HEK293T (cell line): ENCODE measurements at regions not wholly inside any gene's neighbourhood (a gene's known extent, or its start where the extent isn't known, plus 50 kb on each side); places are given as distances from the start of the nearest gene placed in this dataset.
"Not testable (repeated sequence)": the region's sequence is repeated elsewhere in the genome, so short reads cannot be mapped to it uniquely, and the experiment has no call there.

ENCODE experiments used
- CTCF ChIA-PET: fragments of 350-600 bp; formaldehyde crosslinking; extraction: SDS; loops from one replicate; lab custom pipeline; 2021; ENCODE audit warnings: antibody characterized with exemption, inconsistent platforms; lab: Yijun Ruan, JAX
- POLR2A ChIA-PET: fragments of 350-600 bp; formaldehyde crosslinking; extraction: SDS; loops from one replicate; lab custom pipeline; 2020; ENCODE audit warnings: antibody characterized with exemption, inconsistent platforms; lab: Yijun Ruan, JAX
- DNase-seq: peaks from one replicate; pipeline ENCODE4 v3.0.0; 2012; ENCODE audit warnings: mixed read lengths; ENCODE audit errors: extremely low spot score
- ARNT ChIP-seq: fragments of 450-650 bp; IDR thresholded peaks from 2 replicates; pipeline ENCODE4 v1.6.1; 2017; ENCODE audit warnings: mild to moderate bottlenecking
- BHLHE40 ChIP-seq: fragments of 450-650 bp; IDR thresholded peaks from 2 replicates; pipeline ENCODE4 v1.6.1; 2016; ENCODE audit warnings: mild to moderate bottlenecking, moderate library complexity, borderline replicate concordance
- CTBP1 ChIP-seq: fragments of 450-650 bp; IDR thresholded peaks from 2 replicates; pipeline ENCODE4 v1.6.1; 2016; ENCODE audit warnings: borderline replicate concordance
- ELF4 ChIP-seq: fragments of 450-650 bp; IDR thresholded peaks from 2 replicates; pipeline ENCODE4 v1.6.1; 2017; ENCODE audit warnings: antibody characterized with exemption
- FOXA1 ChIP-seq: fragments of 450-650 bp; IDR thresholded peaks from 2 replicates; pipeline ENCODE4 v1.6.1; 2016; ENCODE audit warnings: mild to moderate bottlenecking
- FOXK2 ChIP-seq: fragments of 450-650 bp; IDR thresholded peaks from 2 replicates; pipeline ENCODE4 v1.6.1; 2016; ENCODE audit warnings: mild to moderate bottlenecking
- FOXM1 ChIP-seq: fragments of 450-650 bp; IDR thresholded peaks from 2 replicates; pipeline ENCODE4 v1.6.1; 2017; ENCODE audit warnings: mild to moderate bottlenecking, borderline replicate concordance
- HDGF ChIP-seq: fragments of 450-650 bp; IDR thresholded peaks from 2 replicates; pipeline ENCODE4 v1.6.1; 2017; ENCODE audit warnings: antibody characterized with exemption, borderline replicate concordance
- L3MBTL2 ChIP-seq: fragments of 450-650 bp; conservative IDR thresholded peaks from 2 replicates; pipeline ENCODE4 v1.6.1; 2016; ENCODE audit warnings: mild to moderate bottlenecking
- LEF1 ChIP-seq: fragments of 450-650 bp; IDR thresholded peaks from 2 replicates; pipeline ENCODE4 v1.6.1; 2017; ENCODE audit warnings: mild to moderate bottlenecking, borderline replicate concordance
- NFRKB ChIP-seq: fragments of 450-650 bp; IDR thresholded peaks from 2 replicates; pipeline ENCODE4 v1.6.1; 2016; ENCODE audit warnings: mild to moderate bottlenecking, moderate library complexity
- PKNOX1 ChIP-seq: fragments of 450-650 bp; IDR thresholded peaks from 2 replicates; pipeline ENCODE4 v1.6.1; 2016
- SP1 ChIP-seq: fragments of 450-650 bp; IDR thresholded peaks from 2 replicates; pipeline ENCODE4 v1.6.1; 2017
- SUZ12 ChIP-seq: fragments of 450-650 bp; IDR thresholded peaks from 2 replicates; pipeline ENCODE4 v1.6.1; 2016; ENCODE audit warnings: mild to moderate bottlenecking
- TARDBP ChIP-seq: fragments of 450-650 bp; IDR thresholded peaks from 2 replicates; pipeline ENCODE4 v1.6.1; 2016
- ZNF384 ChIP-seq: fragments of 450-650 bp; IDR thresholded peaks from 2 replicates; pipeline ENCODE4 v1.6.1; 2016

- ChIA-PET CTCF (interaction anchor here (0.9 kb wide), 1 partner anchor 998 kb away, joined by 4 read pairs; no protein-coding TSS in a partner anchor), POLR2A (no interaction called here)
- no peak for TF ChIP-seq PKNOX1
- TF ChIP-seq ELF4, result no peak
- no peak for TF ChIP-seq L3MBTL2
- TF ChIP-seq BHLHE40, result no peak
- no peak for TF ChIP-seq CTBP1
- no peak for TF ChIP-seq LEF1
- TF ChIP-seq TARDBP, result no peak
- no peak for TF ChIP-seq ZNF384
- no peak for TF ChIP-seq HDGF
- TF ChIP-seq NFRKB, result no peak
- TF ChIP-seq SUZ12, result no peak
- TF ChIP-seq SP1, result no peak
- no peak for TF ChIP-seq FOXM1
- TF ChIP-seq ARNT, result no peak
- TF ChIP-seq FOXK2, result no peak
- no peak for DNase-seq
These were observed 1127.0 kb downstream of the DNAJB9 start for GRCh38 chr7:109696723-109697122.

- CTCF ChIA-PET, result no interaction called here
- POLR2A ChIA-PET, result no interaction called here
- no peak for DNase-seq
- TF ChIP-seq CTBP1, result no peak
- TF ChIP-seq FOXK2, result no peak
- no peak for TF ChIP-seq ELF4
- no peak for TF ChIP-seq NFRKB
- no peak for TF ChIP-seq SUZ12
- no peak for TF ChIP-seq TARDBP
- TF ChIP-seq SP1, result no peak
- TF ChIP-seq L3MBTL2, result no peak
- TF ChIP-seq ZNF384, result no peak
- no peak for TF ChIP-seq HDGF
These were observed 1130.0 kb downstream of the DNAJB9 start for GRCh38 chr7:109699661-109700060.

- no peak for TF ChIP-seq NFRKB
- no peak for TF ChIP-seq ARNT
- TF ChIP-seq BHLHE40, result no peak
- no peak for TF ChIP-seq ELF4
- POLR2A ChIA-PET, result no interaction called here
- CTCF ChIA-PET, result no interaction called here
- no peak for DNase-seq
These were observed 1143.7 kb downstream of the DNAJB9 start for GRCh38 chr7:109713366-109713765.

- POLR2A ChIA-PET, result not testable (repeated sequence)
These were observed 1149.7 kb downstream of the DNAJB9 start for GRCh38 chr7:109719359-109719758.

GRCh38 chr7:109734601-109735000, 1164.9 kb downstream of the DNAJB9 start:
- POLR2A ChIA-PET, result no interaction called here

More at GRCh38 chr7:109719359-109719758, 1149.7 kb downstream of the DNAJB9 start:
- DNase-seq, CTCF ChIA-PET: not testable (repeated sequence)

GRCh38 chr7:109735881-109736280, 1166.2 kb downstream of the DNAJB9 start:
- POLR2A ChIA-PET, result no interaction called here
- CTCF ChIA-PET, result no interaction called here
- TF ChIP-seq FOXK2 (no peak), SUZ12 (no peak)
- no peak for DNase-seq

More at GRCh38 chr7:109734601-109735000, 1164.9 kb downstream of the DNAJB9 start:
- no peak for DNase-seq
- TF ChIP-seq SUZ12 (no peak), ZNF384 (no peak), HDGF (no peak), CTBP1 (no peak), FOXK2 (no peak), L3MBTL2 (no peak), FOXM1 (no peak), LEF1 (no peak), ELF4 (no peak), FOXA1 (no peak), NFRKB (no peak), ARNT (no peak), SP1 (no peak), BHLHE40 (no peak), TARDBP (no peak), PKNOX1 (no peak)
- CTCF ChIA-PET, result no interaction called here

- no peak for DNase-seq
- ChIA-PET POLR2A (no interaction called here), CTCF (no interaction called here)
- no peak for TF ChIP-seq PKNOX1
- TF ChIP-seq CTBP1, result no peak
- no peak for TF ChIP-seq SUZ12
- TF ChIP-seq HDGF, result no peak
- TF ChIP-seq FOXA1, result no peak
- TF ChIP-seq SP1, result no peak
- no peak for TF ChIP-seq BHLHE40
- no peak for TF ChIP-seq TARDBP
- TF ChIP-seq NFRKB, result no peak
- no peak for TF ChIP-seq ZNF384
- no peak for TF ChIP-seq ELF4
- no peak for TF ChIP-seq FOXM1
- TF ChIP-seq FOXK2, result no peak
- TF ChIP-seq ARNT, result no peak
- no peak for TF ChIP-seq LEF1
- TF ChIP-seq L3MBTL2, result no peak
These were observed 1176.2 kb downstream of the DNAJB9 start for GRCh38 chr7:109745677-109746410.
